ENCODE measurements at regions not wholly inside any gene's neighbourhood (a gene's known extent, or its start where the extent isn't known, plus 50 kb on each side); places are given as distances from the start of the nearest gene placed in this dataset.

GRCh38 chr10:36771725-36772124 lies 353.7 kb upstream of the ANKRD30A start:
- no peak for TF ChIP-seq CTCF (IDR thresholded peaks at IDR 0.05; ENCODE audit: low read depth, low read length)
- no peak for TF ChIP-seq EZH2phosphoT487 (IDR thresholded peaks at IDR 0.05; ENCODE audit: low read depth)

Data from OCI-LY3 (cell line).